NB4 (cell line): ENCODE measurements at regions not wholly inside any gene's neighbourhood (a gene's known extent, or its start where the extent isn't known, plus 50 kb on each side); places are given as distances from the start of the nearest gene placed in this dataset.

ENCODE experiments used
- POLR2A ChIP-seq: IDR thresholded peaks from 2 replicates; pipeline ENCODE4 v1.6.1; 2011; ENCODE audit warnings: mild to moderate bottlenecking; ENCODE audit not compliant: insufficient read length; ENCODE audit errors: extremely low read depth
- TF ChIP-seq, protein P1 (sequence below): IDR thresholded peaks from one replicate; pipeline ENCODE4 v1.5.1; 2012; ENCODE audit warnings: low read depth, low read length

DNA sequence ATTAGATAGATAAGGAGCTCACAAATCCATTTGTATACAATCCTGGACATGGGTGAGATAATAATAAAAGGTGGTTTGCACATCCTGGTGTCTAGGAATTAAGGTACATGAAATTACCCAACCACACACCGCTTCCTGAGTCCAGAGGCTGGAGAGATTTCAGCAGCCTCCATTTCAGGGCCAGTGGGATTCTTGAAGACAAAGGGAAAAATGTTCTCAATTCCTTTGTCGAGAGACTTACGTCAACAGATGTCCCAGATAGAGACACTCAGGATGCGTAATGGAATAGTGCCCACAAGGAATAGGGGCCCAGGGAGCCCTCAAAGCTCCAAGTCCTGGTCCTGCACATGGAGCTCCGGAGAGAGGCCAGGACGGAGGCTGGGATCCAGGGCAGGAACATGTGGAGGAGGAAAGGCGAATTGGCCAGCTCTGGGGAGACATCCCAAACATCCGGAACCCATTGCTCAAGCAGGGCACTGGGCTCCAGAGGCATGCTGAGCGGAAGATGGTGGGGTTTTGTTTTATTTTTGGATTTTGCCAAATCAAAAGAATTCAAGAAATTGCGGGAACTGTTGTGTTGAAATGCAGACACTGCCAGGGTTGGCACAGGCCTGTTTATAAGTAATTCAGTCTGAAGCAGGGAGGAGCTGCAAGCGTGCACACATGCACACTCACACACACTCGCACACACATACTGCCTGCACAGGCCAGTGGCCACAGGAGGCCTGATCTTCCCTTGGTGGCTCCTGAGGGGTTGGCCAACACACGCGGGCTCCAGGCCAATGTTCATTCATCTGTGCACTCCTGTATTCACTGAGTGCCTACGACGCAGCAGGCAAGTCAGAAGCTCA, 97.2 kb downstream of the NOG start:
- TF ChIP-seq, protein P1, sequence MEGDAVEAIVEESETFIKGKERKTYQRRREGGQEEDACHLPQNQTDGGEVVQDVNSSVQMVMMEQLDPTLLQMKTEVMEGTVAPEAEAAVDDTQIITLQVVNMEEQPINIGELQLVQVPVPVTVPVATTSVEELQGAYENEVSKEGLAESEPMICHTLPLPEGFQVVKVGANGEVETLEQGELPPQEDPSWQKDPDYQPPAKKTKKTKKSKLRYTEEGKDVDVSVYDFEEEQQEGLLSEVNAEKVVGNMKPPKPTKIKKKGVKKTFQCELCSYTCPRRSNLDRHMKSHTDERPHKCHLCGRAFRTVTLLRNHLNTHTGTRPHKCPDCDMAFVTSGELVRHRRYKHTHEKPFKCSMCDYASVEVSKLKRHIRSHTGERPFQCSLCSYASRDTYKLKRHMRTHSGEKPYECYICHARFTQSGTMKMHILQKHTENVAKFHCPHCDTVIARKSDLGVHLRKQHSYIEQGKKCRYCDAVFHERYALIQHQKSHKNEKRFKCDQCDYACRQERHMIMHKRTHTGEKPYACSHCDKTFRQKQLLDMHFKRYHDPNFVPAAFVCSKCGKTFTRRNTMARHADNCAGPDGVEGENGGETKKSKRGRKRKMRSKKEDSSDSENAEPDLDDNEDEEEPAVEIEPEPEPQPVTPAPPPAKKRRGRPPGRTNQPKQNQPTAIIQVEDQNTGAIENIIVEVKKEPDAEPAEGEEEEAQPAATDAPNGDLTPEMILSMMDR = no peak
- no peak for TF ChIP-seq POLR2A
